Thyroid gland (tissue), 4 donors: ENCODE measurements at regions not wholly inside any gene's neighbourhood (a gene's known extent, or its start where the extent isn't known, plus 50 kb on each side); places are given as distances from the start of the nearest gene placed in this dataset.

Experiments used
- CTCF ChIP-seq, 6 experiments: fragments of 200-600 bp in 3 of 6; fragments of 450-650 bp in 3 of 6; sonication (generic) in 3 of 6; IDR thresholded peaks; one replicate each; pipeline ENCODE4 v1.5.1; 2016 to 2019; ENCODE audit warnings: antibody characterized with exemption in 6 of 6, mild to moderate bottlenecking in 2 of 6, inconsistent platforms in 1 of 6, moderate library complexity in 1 of 6
- POLR2A ChIP-seq, 2 donors: fragments of 450-650 bp; IDR thresholded peaks; one replicate each; pipeline ENCODE4 v1.6.1; 2017; ENCODE audit warnings: antibody characterized with exemption in 2 of 2, mild to moderate bottlenecking in 2 of 2, moderate library complexity in 1 of 2

GRCh38 chr1:50271337-50271736 is 151.9 kb downstream of the DMRTA2 start:
- no peak for TF ChIP-seq CTCF (IDR thresholded peaks at IDR 0.05)
- no peak for TF ChIP-seq POLR2A (IDR thresholded peaks at IDR 0.05)
